ENCODE measurements at regions not wholly inside any gene's neighbourhood (a gene's known extent, or its start where the extent isn't known, plus 50 kb on each side); places are given as distances from the start of the nearest gene placed in this dataset.

GRCh38 chr5:175281257-175281656 is 162.7 kb downstream of the DRD1 start:
- no peaks in the 10 kb centered on the region for H3K36me3 Mint-ChIP-seq
- Histone ChIP-seq H3K4me1 (ENCODE audit: control insufficient read depth in 2 of 2, insufficient read depth in 2 of 2, low read length in 2 of 2) (no peaks in the 10 kb centered on the region), H3K9me3 (ENCODE audit: control insufficient read depth in 2 of 3, low read length in 3 of 3) (no peaks in the 10 kb centered on the region), H3K27me3 (ENCODE audit: control insufficient read depth in 2 of 2, insufficient read depth in 2 of 2, low read length in 2 of 2) (no peaks in the 10 kb centered on the region), H3K27ac (ENCODE audit: low read depth, low read length) (no peak overlapping the region), H3K36me3 (ENCODE audit: control insufficient read depth in 2 of 3, insufficient read depth in 3 of 3, low read length in 3 of 3) (no peaks in the 10 kb centered on the region), H3K4me3 (ENCODE audit: low read length) (no peak overlapping the region)
- intact Hi-C loops (cut with micrococcal nuclease) = no loop called here
- no peak for DNase-seq
- CTCF ChIA-PET = no interaction called here
- POLR2A ChIA-PET = no interaction called here
- no peak overlapping the region for H3K27ac Mint-ChIP-seq
- H3K4me1 Mint-ChIP-seq = no peaks in the 10 kb centered on the region
- H3K4me3 Mint-ChIP-seq = no peak overlapping the region
- H3K27me3 Mint-ChIP-seq = peaks cover 2 to 42% (median 33%) of the 10 kb centered on the region in 5 donors
- no peak for ATAC-seq
- peaks cover 0 to 8% (median 0%) of the 10 kb centered on the region in 11 donors for H3K9me3 Mint-ChIP-seq

GRCh38 chr5:175279506-175279905 is 164.5 kb downstream of the DRD1 start:
- DNase-seq = no peak
- Mint-ChIP-seq H3K27me3 (peaks cover 2 to 44% (median 30%) of the 10 kb centered on the region in 5 donors), H3K27ac (no peak overlapping the region), H3K36me3 (no peaks in the 10 kb centered on the region), H3K4me1 (no peaks in the 10 kb centered on the region), H3K9me3 (peaks cover 0 to 9% (median 0%) of the 10 kb centered on the region in 11 donors), H3K4me3 (no peak overlapping the region)
- ChIA-PET CTCF (no interaction called here), POLR2A (no interaction called here)
- Histone ChIP-seq H3K4me1 (ENCODE audit: control insufficient read depth in 2 of 2, insufficient read depth in 2 of 2, low read length in 2 of 2) (no peaks in the 10 kb centered on the region), H3K27ac (ENCODE audit: low read depth, low read length) (no peak overlapping the region), H3K27me3 (ENCODE audit: control insufficient read depth in 2 of 2, insufficient read depth in 2 of 2, low read length in 2 of 2) (no peaks in the 10 kb centered on the region), H3K9me3 (ENCODE audit: control insufficient read depth in 2 of 3, low read length in 3 of 3) (no peaks in the 10 kb centered on the region), H3K36me3 (ENCODE audit: control insufficient read depth in 2 of 3, insufficient read depth in 3 of 3, low read length in 3 of 3) (no peaks in the 10 kb centered on the region), H3K4me3 (ENCODE audit: low read length) (no peak overlapping the region)
- ATAC-seq = no peak
- intact Hi-C loops (cut with micrococcal nuclease) = no loop called here

- no peak overlapping the region for H3K4me3 ChIP-seq (ENCODE audit: low read length)
- H3K4me1 ChIP-seq (ENCODE audit: control insufficient read depth in 2 of 2, insufficient read depth in 2 of 2, low read length in 2 of 2) = no peaks in the 10 kb centered on the region
- intact Hi-C loops (cut with micrococcal nuclease) = no loop called here
- H3K4me3 Mint-ChIP-seq = no peak overlapping the region
- H3K9me3 ChIP-seq (ENCODE audit: control insufficient read depth in 2 of 3, low read length in 3 of 3) = no peaks in the 10 kb centered on the region
- no peak overlapping the region for H3K27ac Mint-ChIP-seq
- no peak overlapping the region for H3K27ac ChIP-seq (ENCODE audit: low read depth, low read length)
- no peaks in the 10 kb centered on the region for H3K36me3 Mint-ChIP-seq
- peaks cover 3 to 45% (median 19%) of the 10 kb centered on the region in 5 donors for H3K27me3 Mint-ChIP-seq
- DNase-seq (no peak), ATAC-seq (no peak)
- POLR2A ChIA-PET = no interaction called here
- no peaks in the 10 kb centered on the region for H3K27me3 ChIP-seq (ENCODE audit: control insufficient read depth in 2 of 2, insufficient read depth in 2 of 2, low read length in 2 of 2)
- no peaks in the 10 kb centered on the region for H3K4me1 Mint-ChIP-seq
- CTCF ChIA-PET = no interaction called here
- H3K36me3 ChIP-seq (ENCODE audit: control insufficient read depth in 2 of 3, insufficient read depth in 3 of 3, low read length in 3 of 3) = no peaks in the 10 kb centered on the region
- H3K9me3 Mint-ChIP-seq = peaks cover 0 to 9% (median 0%) of the 10 kb centered on the region in 11 donors
Measured at GRCh38 chr5:175275748-175276147, 168.2 kb downstream of the DRD1 start.

GRCh38 chr5:175275097-175275496 is 168.9 kb downstream of the DRD1 start:
- Histone ChIP-seq H3K4me3 (ENCODE audit: low read length) (no peak overlapping the region), H3K9me3 (ENCODE audit: control insufficient read depth in 2 of 3, low read length in 3 of 3) (no peaks in the 10 kb centered on the region), H3K27ac (ENCODE audit: low read depth, low read length) (no peak overlapping the region), H3K36me3 (ENCODE audit: control insufficient read depth in 2 of 3, insufficient read depth in 3 of 3, low read length in 3 of 3) (no peaks in the 10 kb centered on the region), H3K4me1 (ENCODE audit: control insufficient read depth in 2 of 2, insufficient read depth in 2 of 2, low read length in 2 of 2) (no peaks in the 10 kb centered on the region), H3K27me3 (ENCODE audit: control insufficient read depth in 2 of 2, insufficient read depth in 2 of 2, low read length in 2 of 2) (no peaks in the 10 kb centered on the region)
- Mint-ChIP-seq H3K27me3 (peaks cover 3 to 49% (median 20%) of the 10 kb centered on the region in 5 donors), H3K27ac (no peak overlapping the region), H3K36me3 (no peaks in the 10 kb centered on the region), H3K4me1 (no peaks in the 10 kb centered on the region), H3K4me3 (no peak overlapping the region), H3K9me3 (peaks cover 0 to 9% (median 0%) of the 10 kb centered on the region in 11 donors)
- DNase-seq (no peak), ATAC-seq (no peak)
- CTCF ChIA-PET = no interaction called here
- intact Hi-C loops (cut with micrococcal nuclease) = no loop called here
- POLR2A ChIA-PET = no interaction called here

GRCh38 chr5:175274171-175274570 is 169.8 kb downstream of the DRD1 start:
- ChIA-PET CTCF (no interaction called here), POLR2A (no interaction called here)
- Mint-ChIP-seq H3K4me3 (no peak overlapping the region), H3K27ac (no peak overlapping the region), H3K4me1 (no peaks in the 10 kb centered on the region), H3K9me3 (peaks cover 0 to 9% (median 0%) of the 10 kb centered on the region in 11 donors), H3K36me3 (no peaks in the 10 kb centered on the region), H3K27me3 (peaks cover 3 to 43% (median 20%) of the 10 kb centered on the region in 5 donors)
- Histone ChIP-seq H3K4me1 (ENCODE audit: control insufficient read depth in 2 of 2, insufficient read depth in 2 of 2, low read length in 2 of 2) (no peaks in the 10 kb centered on the region), H3K27me3 (ENCODE audit: control insufficient read depth in 2 of 2, insufficient read depth in 2 of 2, low read length in 2 of 2) (no peaks in the 10 kb centered on the region), H3K4me3 (ENCODE audit: low read length) (no peak overlapping the region), H3K27ac (ENCODE audit: low read depth, low read length) (no peak overlapping the region), H3K36me3 (ENCODE audit: control insufficient read depth in 2 of 3, insufficient read depth in 3 of 3, low read length in 3 of 3) (no peaks in the 10 kb centered on the region), H3K9me3 (ENCODE audit: control insufficient read depth in 2 of 3, low read length in 3 of 3) (no peaks in the 10 kb centered on the region)
- intact Hi-C loops (cut with micrococcal nuclease) = no loop called here
- ATAC-seq (no peak), DNase-seq (no peak)

GRCh38 chr5:175264406-175264805 is 179.6 kb downstream of the DRD1 start:
- ChIA-PET POLR2A (no interaction called here), CTCF (no interaction called here)
- Mint-ChIP-seq H3K4me1 (no peaks in the 10 kb centered on the region), H3K27ac (no peak overlapping the region), H3K4me3 (no peak overlapping the region), H3K36me3 (peaks cover 0 to 5% (median 0%) of the 10 kb centered on the region in 5 donors), H3K9me3 (peaks cover 0 to 20% (median 10%) of the 10 kb centered on the region in 11 donors), H3K27me3 (peaks cover 4 to 51% (median 28%) of the 10 kb centered on the region in 5 donors)
- DNase-seq = no peak
- Histone ChIP-seq H3K4me3 (ENCODE audit: low read length) (no peak overlapping the region), H3K27me3 (ENCODE audit: control insufficient read depth in 2 of 2, insufficient read depth in 2 of 2, low read length in 2 of 2) (peaks cover 2 to 4% of the 10 kb centered on the region in 2 donors), H3K4me1 (ENCODE audit: control insufficient read depth in 2 of 2, insufficient read depth in 2 of 2, low read length in 2 of 2) (no peaks in the 10 kb centered on the region), H3K9me3 (ENCODE audit: control insufficient read depth in 2 of 3, low read length in 3 of 3) (peaks cover 0 to 5% (median 0%) of the 10 kb centered on the region in 3 experiments), H3K27ac (ENCODE audit: low read depth, low read length) (no peak overlapping the region), H3K36me3 (ENCODE audit: control insufficient read depth in 2 of 3, insufficient read depth in 3 of 3, low read length in 3 of 3) (no peaks in the 10 kb centered on the region)
- no peak for ATAC-seq
- intact Hi-C loops (cut with micrococcal nuclease) = no loop called here

GRCh38 chr5:175263776-175264175 is 180.2 kb downstream of the DRD1 start:
- no peaks in the 10 kb centered on the region for H3K36me3 ChIP-seq (ENCODE audit: control insufficient read depth in 2 of 3, insufficient read depth in 3 of 3, low read length in 3 of 3)
- peaks cover 0 to 5% (median 0%) of the 10 kb centered on the region in 5 donors for H3K36me3 Mint-ChIP-seq
- no peaks in the 10 kb centered on the region for H3K4me1 Mint-ChIP-seq
- no peak overlapping the region for H3K4me3 Mint-ChIP-seq
- peaks cover 2 to 4% of the 10 kb centered on the region in 2 donors for H3K27me3 ChIP-seq (ENCODE audit: control insufficient read depth in 2 of 2, insufficient read depth in 2 of 2, low read length in 2 of 2)
- intact Hi-C loops (cut with micrococcal nuclease) = no loop called here
- H3K4me3 ChIP-seq (ENCODE audit: low read length) = no peak overlapping the region
- H3K9me3 Mint-ChIP-seq = peaks cover 0 to 20% (median 10%) of the 10 kb centered on the region in 11 donors
- DNase-seq (no peak), ATAC-seq (no peak)
- ChIA-PET CTCF (no interaction called here), POLR2A (no interaction called here)
- H3K27me3 Mint-ChIP-seq = peaks cover 4 to 51% (median 28%) of the 10 kb centered on the region in 5 donors
- no peaks in the 10 kb centered on the region for H3K4me1 ChIP-seq (ENCODE audit: control insufficient read depth in 2 of 2, insufficient read depth in 2 of 2, low read length in 2 of 2)
- no peak overlapping the region for H3K27ac ChIP-seq (ENCODE audit: low read depth, low read length)
- no peak overlapping the region for H3K27ac Mint-ChIP-seq
- peaks cover 0 to 5% (median 0%) of the 10 kb centered on the region in 3 experiments for H3K9me3 ChIP-seq (ENCODE audit: control insufficient read depth in 2 of 3, low read length in 3 of 3)

Data from naive thymus-derived CD4-positive, alpha-beta T cell (primary cell).